ENCODE measurements at regions not wholly inside any gene's neighbourhood (a gene's known extent, or its start where the extent isn't known, plus 50 kb on each side); places are given as distances from the start of the nearest gene placed in this dataset.
A peak's percentile ranks its signal among the peaks of the same experiment; 100 is the strongest.
"Not testable (repeated sequence)": the region's sequence is repeated elsewhere in the genome, so short reads cannot be mapped to it uniquely, and the experiment has no call there.

DNA sequence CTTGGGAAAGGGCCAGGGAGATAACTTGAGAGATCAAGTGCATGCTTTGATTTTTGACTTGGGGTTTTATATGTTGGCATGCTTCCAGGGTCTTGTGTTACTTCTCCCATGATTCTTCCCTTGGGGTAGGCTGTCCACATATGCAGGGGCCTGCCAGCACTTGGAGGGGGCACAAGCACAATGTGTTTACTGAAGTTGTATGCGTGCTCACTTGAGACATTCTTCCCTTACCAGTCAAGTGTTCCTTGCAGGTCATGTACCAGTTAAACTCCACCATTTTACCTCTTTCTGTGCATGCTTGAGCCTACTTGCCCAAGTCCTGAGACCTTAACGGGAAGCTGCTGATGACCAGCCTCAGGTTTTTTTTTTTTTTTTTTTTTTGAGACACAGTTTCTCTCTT is 1880.5 kb downstream of the ARAP2 start:
- DNase-seq (ENCODE audit: low read depth), result no peak
- H3K27me3 ChIP-seq (replicated peaks; ENCODE audit: control insufficient read depth, insufficient read depth, low read length), result no peaks in the 10 kb centered on the region
- H3K4me1 ChIP-seq (ENCODE audit: control insufficient read depth, insufficient read depth, low read length), result no peaks in the 10 kb centered on the region
- H3K9ac ChIP-seq (ENCODE audit: low read length), result no peak overlapping the region
- no peak overlapping the region for H3K4me3 ChIP-seq (ENCODE audit: low read length)
- H3K36me3 ChIP-seq (ENCODE audit: control insufficient read depth, insufficient read depth, low read length, severe bottlenecking), result no peaks in the 10 kb centered on the region
- H3K9me3 ChIP-seq (ENCODE audit: control insufficient read depth, low read length), result no peaks in the 10 kb centered on the region

DNA sequence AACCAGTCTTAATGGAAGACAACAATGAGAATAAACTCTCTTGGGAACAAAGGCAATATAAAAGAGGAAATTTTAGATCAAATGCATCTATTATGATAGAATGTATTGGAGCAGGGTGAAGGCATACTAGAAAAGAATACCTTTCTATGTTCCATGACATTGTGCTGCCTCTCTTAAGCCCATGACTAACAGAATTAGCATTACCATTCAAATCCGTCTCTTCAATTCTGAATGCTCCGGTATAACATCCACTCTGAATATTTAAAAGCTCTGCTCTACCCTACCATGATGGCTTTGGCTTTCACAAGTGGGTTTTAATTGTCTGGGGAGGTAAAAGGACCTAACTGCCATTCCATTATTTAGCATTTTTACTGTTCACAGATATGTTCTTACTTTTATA is 1878.4 kb downstream of the ARAP2 start:
- Histone ChIP-seq H3K4me1 (ENCODE audit: control insufficient read depth, insufficient read depth, low read length) (no peaks in the 10 kb centered on the region), H3K9me3 (ENCODE audit: control insufficient read depth, low read length) (no peaks in the 10 kb centered on the region), H3K36me3 (ENCODE audit: control insufficient read depth, insufficient read depth, low read length, severe bottlenecking) (no peaks in the 10 kb centered on the region), H3K9ac (ENCODE audit: low read length) (no peak overlapping the region), H3K27me3 (replicated peaks; ENCODE audit: control insufficient read depth, insufficient read depth, low read length) (no peaks in the 10 kb centered on the region), H3K4me3 (ENCODE audit: low read length) (no peak overlapping the region)
- no peak for DNase-seq (ENCODE audit: low read depth)

DNA sequence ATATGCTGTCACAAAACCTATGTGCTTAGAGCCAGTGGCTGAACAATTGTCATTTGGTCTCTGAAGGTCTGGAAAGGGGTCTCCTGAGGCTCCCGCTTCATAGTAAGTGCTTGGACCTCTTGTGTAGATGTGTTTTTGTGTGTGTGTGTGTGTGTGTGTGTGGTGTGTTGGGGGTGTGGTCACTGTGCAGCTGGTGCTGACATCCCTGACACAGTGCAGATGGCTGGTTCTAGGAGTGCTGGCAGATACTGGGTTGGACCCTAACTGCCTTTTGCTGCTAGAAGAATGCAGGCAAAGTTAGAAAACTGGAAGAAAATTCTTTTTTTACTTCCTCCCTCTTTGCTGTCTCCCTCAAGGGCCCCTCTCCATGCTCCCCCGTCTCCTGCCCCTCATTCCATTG is 1872.6 kb downstream of the ARAP2 start:
- Histone ChIP-seq H3K27me3 (replicated peaks; ENCODE audit: control insufficient read depth, insufficient read depth, low read length) (no peaks in the 10 kb centered on the region), H3K9ac (ENCODE audit: low read length) (no peak overlapping the region), H3K36me3 (ENCODE audit: control insufficient read depth, insufficient read depth, low read length, severe bottlenecking) (no peaks in the 10 kb centered on the region), H3K4me3 (ENCODE audit: low read length) (no peak overlapping the region), H3K4me1 (ENCODE audit: control insufficient read depth, insufficient read depth, low read length) (no peaks in the 10 kb centered on the region), H3K9me3 (ENCODE audit: control insufficient read depth, low read length) (no peaks in the 10 kb centered on the region)
- DNase-seq (ENCODE audit: low read depth), result no peak

DNA sequence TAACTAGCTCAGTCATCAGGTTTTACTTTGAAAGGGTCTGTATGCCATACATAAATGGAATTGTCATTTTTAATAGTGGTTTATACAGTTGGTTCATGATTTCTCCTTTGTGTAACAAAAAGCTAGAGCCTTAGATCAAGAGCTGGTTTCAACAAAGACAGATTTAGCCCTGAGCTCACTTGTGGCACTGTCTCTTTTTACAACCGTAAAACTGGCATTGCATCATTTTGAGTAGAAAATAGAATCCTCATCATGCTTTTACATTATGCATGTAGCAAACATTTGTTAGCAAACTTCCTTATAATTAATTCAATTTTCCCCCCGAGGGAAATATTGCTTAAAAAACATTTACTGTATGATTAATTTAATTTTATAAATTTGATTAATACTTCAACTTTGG is 1871.5 kb downstream of the ARAP2 start:
- Histone ChIP-seq H3K4me3 (ENCODE audit: low read length) (no peak overlapping the region), H3K9ac (ENCODE audit: low read length) (no peak overlapping the region), H3K4me1 (ENCODE audit: control insufficient read depth, insufficient read depth, low read length) (no peaks in the 10 kb centered on the region), H3K27me3 (replicated peaks; ENCODE audit: control insufficient read depth, insufficient read depth, low read length) (no peaks in the 10 kb centered on the region), H3K9me3 (ENCODE audit: control insufficient read depth, low read length) (no peaks in the 10 kb centered on the region), H3K36me3 (ENCODE audit: control insufficient read depth, insufficient read depth, low read length, severe bottlenecking) (no peaks in the 10 kb centered on the region)
- no peak for DNase-seq (ENCODE audit: low read depth)

DNA sequence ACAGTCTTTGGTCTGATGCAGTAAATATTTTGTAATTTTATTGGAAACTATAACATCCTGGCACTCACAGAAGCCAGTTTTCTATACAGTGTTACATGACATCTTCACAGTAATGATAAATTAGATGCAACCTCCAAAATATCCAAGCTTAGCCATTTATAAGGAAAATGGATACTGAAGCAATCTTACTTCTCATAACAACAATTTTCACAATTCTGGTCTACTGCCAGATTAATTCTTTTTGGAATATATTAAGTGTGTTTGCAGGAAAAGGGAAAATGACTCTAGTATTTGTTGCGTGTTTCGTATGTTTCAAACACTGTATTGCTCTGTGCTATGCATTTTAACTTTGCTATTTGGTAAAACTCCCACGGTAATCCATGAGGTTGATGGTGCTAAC is 1870.9 kb downstream of the ARAP2 start:
- no peak overlapping the region for H3K4me3 ChIP-seq (ENCODE audit: low read length)
- no peak overlapping the region for H3K9ac ChIP-seq (ENCODE audit: low read length)
- H3K27me3 ChIP-seq (replicated peaks; ENCODE audit: control insufficient read depth, insufficient read depth, low read length), result no peaks in the 10 kb centered on the region
- H3K36me3 ChIP-seq (ENCODE audit: control insufficient read depth, insufficient read depth, low read length, severe bottlenecking), result no peaks in the 10 kb centered on the region
- no peak for DNase-seq (ENCODE audit: low read depth)
- H3K4me1 ChIP-seq (ENCODE audit: control insufficient read depth, insufficient read depth, low read length), result no peaks in the 10 kb centered on the region
- H3K9me3 ChIP-seq (ENCODE audit: control insufficient read depth, low read length), result no peaks in the 10 kb centered on the region

DNA sequence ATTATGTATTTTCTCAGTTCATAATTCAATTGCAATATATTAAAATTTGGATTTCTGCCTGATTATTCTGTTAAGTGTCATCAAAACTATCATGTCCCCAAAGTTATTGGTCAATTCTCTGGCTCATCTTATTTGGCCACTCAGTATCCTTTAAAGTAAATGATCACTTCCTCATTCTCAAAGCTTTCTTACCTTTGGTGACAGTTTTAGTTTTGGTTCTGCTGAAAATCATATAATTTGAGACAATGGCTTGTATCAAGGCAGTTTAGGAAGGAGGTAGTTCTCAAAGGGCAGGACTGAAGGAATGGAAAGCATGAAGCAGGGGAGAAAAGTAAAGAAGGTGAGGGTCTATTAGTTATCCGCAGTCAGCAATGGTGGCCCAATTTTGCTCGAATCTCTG is 1832.1 kb downstream of the ARAP2 start:
- no peaks in the 10 kb centered on the region for H3K27me3 ChIP-seq (replicated peaks; ENCODE audit: control insufficient read depth, insufficient read depth, low read length)
- no peaks in the 10 kb centered on the region for H3K4me1 ChIP-seq (ENCODE audit: control insufficient read depth, insufficient read depth, low read length)
- H3K36me3 ChIP-seq (ENCODE audit: control insufficient read depth, insufficient read depth, low read length, severe bottlenecking), result no peaks in the 10 kb centered on the region
- no peak for DNase-seq (ENCODE audit: low read depth)
- H3K9me3 ChIP-seq (ENCODE audit: control insufficient read depth, low read length), result peaks cover 21% of the 10 kb centered on the region
- no peak overlapping the region for H3K4me3 ChIP-seq (ENCODE audit: low read length)
- H3K9ac ChIP-seq (ENCODE audit: low read length), result no peak overlapping the region

DNA sequence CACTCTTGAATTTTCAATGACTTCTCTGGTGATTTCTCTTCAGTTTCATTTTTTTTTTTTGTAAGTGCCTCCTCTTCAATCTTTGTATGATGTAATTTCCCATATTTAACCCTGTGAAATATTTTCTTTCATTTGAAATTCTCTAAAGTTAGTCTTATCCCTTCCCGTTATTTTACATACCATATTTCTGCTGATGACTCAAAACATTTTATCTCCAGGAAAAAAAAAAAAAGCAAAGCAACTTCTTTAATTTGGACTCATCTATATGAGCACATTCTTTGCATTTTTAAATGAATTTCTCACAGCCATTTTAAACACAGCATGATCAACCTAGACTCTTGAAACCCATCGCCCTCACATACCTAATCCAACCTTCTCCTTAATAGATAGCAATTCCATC is 1831.4 kb downstream of the ARAP2 start:
- Histone ChIP-seq H3K4me3 (ENCODE audit: low read length) (no peak overlapping the region), H3K4me1 (ENCODE audit: control insufficient read depth, insufficient read depth, low read length) (no peaks in the 10 kb centered on the region), H3K36me3 (ENCODE audit: control insufficient read depth, insufficient read depth, low read length, severe bottlenecking) (no peaks in the 10 kb centered on the region), H3K9me3 (ENCODE audit: control insufficient read depth, low read length) (peaks cover 21% of the 10 kb centered on the region), H3K9ac (ENCODE audit: low read length) (no peak overlapping the region), H3K27me3 (replicated peaks; ENCODE audit: control insufficient read depth, insufficient read depth, low read length) (no peaks in the 10 kb centered on the region)
- DNase-seq (ENCODE audit: low read depth), result peak; percentile 3

DNA sequence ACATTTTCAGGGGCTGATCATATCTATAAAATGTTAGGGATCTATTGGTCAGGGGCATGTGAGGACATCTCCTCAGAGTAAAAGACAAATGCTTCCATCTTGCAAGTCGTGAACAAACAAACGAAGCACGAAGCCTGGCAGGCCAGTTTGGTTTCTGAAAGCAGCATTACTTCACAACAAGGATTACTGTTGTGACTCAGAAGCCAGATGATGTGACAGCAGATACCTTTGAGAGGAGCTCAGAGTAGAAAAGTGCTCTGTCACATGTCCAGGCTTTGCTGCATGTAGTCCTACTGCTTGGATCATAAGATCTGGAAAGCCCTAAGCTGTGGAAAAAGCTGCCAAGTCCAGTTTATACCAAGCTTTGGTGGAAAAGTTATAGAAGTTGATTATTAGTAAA is 1827.2 kb downstream of the ARAP2 start:
- H3K27me3 ChIP-seq (replicated peaks; ENCODE audit: control insufficient read depth, insufficient read depth, low read length), result no peaks in the 10 kb centered on the region
- no peak overlapping the region for H3K9ac ChIP-seq (ENCODE audit: low read length)
- no peak overlapping the region for H3K4me3 ChIP-seq (ENCODE audit: low read length)
- peak; percentile 1 for DNase-seq (ENCODE audit: low read depth)
- H3K9me3 ChIP-seq (ENCODE audit: control insufficient read depth, low read length), result peaks cover 4% of the 10 kb centered on the region
- H3K4me1 ChIP-seq (ENCODE audit: control insufficient read depth, insufficient read depth, low read length), result no peaks in the 10 kb centered on the region
- H3K36me3 ChIP-seq (ENCODE audit: control insufficient read depth, insufficient read depth, low read length, severe bottlenecking), result no peaks in the 10 kb centered on the region

DNA sequence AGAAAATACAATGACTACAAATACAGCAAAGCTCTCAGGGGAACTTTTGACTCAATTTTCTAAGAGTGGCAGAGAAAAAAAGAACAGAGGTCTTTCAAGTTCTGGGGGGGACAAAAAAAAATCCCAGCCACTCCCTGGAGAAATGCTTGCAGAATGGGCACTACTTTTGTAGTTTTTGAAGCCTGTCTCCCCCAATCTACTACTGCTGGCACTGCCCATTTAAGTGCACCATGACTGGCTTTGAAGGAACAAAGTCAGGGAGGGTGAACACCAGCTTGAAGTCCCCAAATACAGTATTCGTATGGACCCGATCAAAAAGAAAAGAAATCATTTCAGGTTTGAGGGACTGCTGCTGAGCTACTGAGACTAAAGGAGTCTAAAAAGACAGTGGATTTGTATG is 1824.4 kb downstream of the ARAP2 start:
- no peaks in the 10 kb centered on the region for H3K9me3 ChIP-seq (ENCODE audit: control insufficient read depth, low read length)
- no peaks in the 10 kb centered on the region for H3K27me3 ChIP-seq (replicated peaks; ENCODE audit: control insufficient read depth, insufficient read depth, low read length)
- no peaks in the 10 kb centered on the region for H3K36me3 ChIP-seq (ENCODE audit: control insufficient read depth, insufficient read depth, low read length, severe bottlenecking)
- DNase-seq (ENCODE audit: low read depth), result no peak
- no peak overlapping the region for H3K9ac ChIP-seq (ENCODE audit: low read length)
- H3K4me1 ChIP-seq (ENCODE audit: control insufficient read depth, insufficient read depth, low read length), result no peaks in the 10 kb centered on the region
- H3K4me3 ChIP-seq (ENCODE audit: low read length), result no peak overlapping the region

DNA sequence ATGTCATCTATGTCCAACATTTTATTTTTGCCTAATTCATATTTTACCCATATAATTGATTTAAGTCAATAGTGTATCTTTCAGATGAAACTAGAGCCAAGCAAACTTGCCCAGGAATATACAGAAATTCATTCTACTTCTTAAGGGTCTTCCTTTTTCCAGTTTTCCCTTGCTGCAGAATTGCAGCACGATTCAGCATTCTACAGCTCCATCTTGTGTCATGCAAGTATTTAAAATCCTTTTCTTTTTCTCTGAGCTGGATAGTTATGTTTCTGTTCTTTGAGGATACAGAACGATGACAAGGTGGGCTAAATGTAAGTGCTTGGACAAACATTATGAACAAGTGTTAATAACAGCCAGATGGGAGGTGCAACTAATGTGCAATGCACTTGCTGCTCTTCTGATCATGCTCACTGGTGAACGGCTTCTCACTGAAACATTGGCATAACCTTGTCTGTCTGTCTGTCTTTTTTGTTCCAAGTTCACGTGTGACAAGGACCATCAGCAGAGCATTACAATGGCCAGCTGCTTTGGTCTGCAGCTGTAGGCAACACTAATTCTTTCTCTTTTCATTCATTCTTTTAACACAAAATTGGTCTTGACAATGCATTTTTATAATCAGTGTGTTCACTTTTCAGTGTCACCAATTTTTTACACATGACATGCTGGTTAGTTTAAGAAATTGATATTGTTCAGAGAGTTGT is 1821.7 kb downstream of the ARAP2 start:
- H3K4me1 ChIP-seq (ENCODE audit: control insufficient read depth, insufficient read depth, low read length), result no peaks in the 10 kb centered on the region
- H3K36me3 ChIP-seq (ENCODE audit: control insufficient read depth, insufficient read depth, low read length, severe bottlenecking), result no peaks in the 10 kb centered on the region
- peak; percentile 50 for DNase-seq (ENCODE audit: low read depth)
- no peak overlapping the region for H3K9ac ChIP-seq (ENCODE audit: low read length)
- no peak overlapping the region for H3K4me3 ChIP-seq (ENCODE audit: low read length)
- H3K9me3 ChIP-seq (ENCODE audit: control insufficient read depth, low read length), result no peaks in the 10 kb centered on the region
- H3K27me3 ChIP-seq (replicated peaks; ENCODE audit: control insufficient read depth, insufficient read depth, low read length), result no peaks in the 10 kb centered on the region

DNA sequence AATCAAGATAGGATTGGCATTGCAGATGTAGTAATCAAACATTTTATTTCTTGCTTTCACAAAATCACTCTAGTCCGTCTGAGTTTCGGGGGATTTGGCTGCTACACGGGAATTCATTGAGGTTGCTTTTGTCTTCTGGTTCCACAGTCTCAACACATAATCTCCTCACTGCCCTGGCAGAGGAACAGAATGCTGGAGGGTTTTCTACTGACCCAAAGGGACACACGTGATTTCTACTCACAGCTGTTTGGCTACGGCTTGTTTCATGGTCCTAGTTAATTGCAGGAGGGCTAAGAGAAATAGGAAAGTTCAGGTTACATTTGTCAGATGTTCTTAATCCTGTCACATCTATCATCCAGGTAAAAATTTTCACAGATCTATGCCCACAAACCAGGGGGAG is 1811.6 kb downstream of the ARAP2 start:
- Histone ChIP-seq H3K27me3 (replicated peaks; ENCODE audit: control insufficient read depth, insufficient read depth, low read length) (no peaks in the 10 kb centered on the region), H3K4me3 (ENCODE audit: low read length) (no peak overlapping the region), H3K36me3 (ENCODE audit: control insufficient read depth, insufficient read depth, low read length, severe bottlenecking) (no peaks in the 10 kb centered on the region), H3K4me1 (ENCODE audit: control insufficient read depth, insufficient read depth, low read length) (no peaks in the 10 kb centered on the region), H3K9me3 (ENCODE audit: control insufficient read depth, low read length) (no peaks in the 10 kb centered on the region), H3K9ac (ENCODE audit: low read length) (no peak overlapping the region)
- no peak for DNase-seq (ENCODE audit: low read depth)

DNA sequence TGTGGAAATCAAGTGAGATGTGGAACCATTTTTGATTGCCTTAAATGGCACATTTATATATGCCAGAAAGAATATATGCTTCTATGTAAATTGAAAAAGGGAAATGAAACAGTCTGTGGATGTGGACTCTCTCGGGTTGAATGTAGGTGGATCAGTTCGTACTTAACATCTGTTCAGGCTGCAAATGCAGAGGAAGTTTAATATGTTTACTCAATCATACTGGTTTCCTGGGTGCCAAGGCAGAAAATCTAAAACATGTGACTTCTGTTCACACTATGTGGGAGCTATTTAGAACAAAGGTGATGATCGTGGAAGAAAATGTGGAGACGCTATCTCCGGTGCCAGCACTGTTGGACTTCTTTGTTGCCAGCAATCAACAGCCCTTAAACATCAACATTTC is 1809.9 kb downstream of the ARAP2 start:
- not testable (repeated sequence) for H3K9ac ChIP-seq (ENCODE audit: low read length); H3K4me1 ChIP-seq (ENCODE audit: control insufficient read depth, insufficient read depth, low read length); H3K36me3 ChIP-seq (ENCODE audit: control insufficient read depth, insufficient read depth, low read length, severe bottlenecking); DNase-seq (ENCODE audit: low read depth); H3K27me3 ChIP-seq (replicated peaks; ENCODE audit: control insufficient read depth, insufficient read depth, low read length); H3K4me3 ChIP-seq (ENCODE audit: low read length); H3K9me3 ChIP-seq (ENCODE audit: control insufficient read depth, low read length)

All from adipocyte (in vitro differentiated cells).